Right cardiac atrium (tissue), 5 donors: ENCODE measurements at regions not wholly inside any gene's neighbourhood (a gene's known extent, or its start where the extent isn't known, plus 50 kb on each side); places are given as distances from the start of the nearest gene placed in this dataset.

ENCODE experiments used
- ATAC-seq, 2 donors: fragments of 200-7000 bp; cut with Tn5 transposase; one replicate each; pipeline versions ENCODE4 v1.8.0 to v1.9.1; 2020; ENCODE audit warnings: moderate library complexity in 2 of 2, mild to moderate bottlenecking in 1 of 2
- DNase-seq, 3 donors: peaks; one replicate each; pipeline ENCODE4 v3.0.0-alpha.2; 2020
- H3K27ac ChIP-seq: one replicate; pipeline ENCODE4 v1.5.1; 2013; ENCODE audit warnings: mild to moderate bottlenecking, low read length, control low read depth, moderate library complexity
- H3K27me3 ChIP-seq: one replicate; pipeline ENCODE4 v1.6.1; 2013; ENCODE audit not compliant: control insufficient read depth, insufficient read depth
- H3K4me1 ChIP-seq: one replicate; pipeline ENCODE4 v1.6.1; 2013; ENCODE audit warnings: low read length; ENCODE audit not compliant: control insufficient read depth, insufficient read depth
- H3K4me3 ChIP-seq: one replicate; pipeline ENCODE4 v1.5.1; 2013; ENCODE audit warnings: low read length, control low read depth
- H3K9me3 ChIP-seq: one replicate; pipeline ENCODE4 v1.6.1; 2013; ENCODE audit warnings: low read length; ENCODE audit not compliant: control insufficient read depth
- WGBS: extraction: QIAGEN DNeasy Blood & Tissue Kit; methylation state at CpG from one replicate; pipeline ENCODE4 v1.1.7; 2013; 5-methylcytosine and 5-hydroxymethylcytosine counted together
- intact Hi-C, 4 donors: fragments of 100-400 bp; cut with DNase I; formaldehyde crosslinking; loops; one replicate each; pipeline versions ENCODE4 v1.11.0 to v1.14.0; 2022 to 2023
- donor health status: healthy with polysubstance abuse.
- donor health status: DM: no; HTN: yes; CAD: no.
- donor health status: DM: no; HTN: no; CAD: no.
- donor health status: DM: no; HTN: yes; CAD: no; lungs with severe emphysema.
- donor health status: DM: yes; HTN: yes; CAD: no.

GRCh38 chr1:221097479-221098281, 218.4 kb downstream of the HLX start:
- ATAC-seq = peak; percentile 38
- WGBS = 76% methylated on average over 6 of the region's 6 CpGs
- intact Hi-C loops = no loop called here

GRCh38 chr1:221098471-221099405, 219.5 kb downstream of the HLX start:
- intact Hi-C loops = no loop called here

More at GRCh38 chr1:221097479-221098281, 218.4 kb downstream of the HLX start:
- Histone ChIP-seq H3K4me1 (peaks cover 2% of the 10 kb centered on the region), H3K27me3 (no peaks in the 10 kb centered on the region), H3K9me3 (no peaks in the 10 kb centered on the region), H3K27ac (peak overlapping the region; percentile 28), H3K4me3 (no peak overlapping the region)
- no peak for DNase-seq

GRCh38 chr1:221099747-221100595, 220.7 kb downstream of the HLX start:
- H3K9me3 ChIP-seq = no peaks in the 10 kb centered on the region
- no peaks in the 10 kb centered on the region for H3K27me3 ChIP-seq
- peaks cover 2% of the 10 kb centered on the region for H3K4me1 ChIP-seq
- 92% methylated on average over 12 of the region's 12 CpGs for WGBS
- H3K27ac ChIP-seq = no peak overlapping the region
- no peak overlapping the region for H3K4me3 ChIP-seq
- ATAC-seq = no peak
- no peak for DNase-seq
- intact Hi-C loops = no loop called here

More at GRCh38 chr1:221098471-221099405, 219.5 kb downstream of the HLX start:
- no peak overlapping the region for H3K27ac ChIP-seq
- ATAC-seq = peak; percentile 60 to 71
- no peaks in the 10 kb centered on the region for H3K9me3 ChIP-seq
- H3K27me3 ChIP-seq = no peaks in the 10 kb centered on the region
- H3K4me3 ChIP-seq = no peak overlapping the region
- H3K4me1 ChIP-seq = peaks cover 2% of the 10 kb centered on the region
- 79% methylated on average over 10 of the region's 10 CpGs for WGBS
- no peak for DNase-seq

- peaks cover 2% of the 10 kb centered on the region for H3K4me1 ChIP-seq
- 32% methylated on average over 3 of the region's 3 CpGs for WGBS
- H3K9me3 ChIP-seq = no peaks in the 10 kb centered on the region
- DNase-seq (no peak), ATAC-seq (peak; percentile 71 to 86)
- intact Hi-C loops = no loop called here
- no peak overlapping the region for H3K27ac ChIP-seq
- no peak overlapping the region for H3K4me3 ChIP-seq
- no peaks in the 10 kb centered on the region for H3K27me3 ChIP-seq
These were observed 221.4 kb downstream of the HLX start for GRCh38 chr1:221100611-221101010.

GRCh38 chr1:221101807-221102605, 222.8 kb downstream of the HLX start:
- Histone ChIP-seq H3K9me3 (no peaks in the 10 kb centered on the region), H3K27me3 (no peaks in the 10 kb centered on the region), H3K4me3 (no peak overlapping the region), H3K4me1 (peaks cover 2% of the 10 kb centered on the region), H3K27ac (no peak overlapping the region)
- ATAC-seq (no peak), DNase-seq (no peak)
- intact Hi-C loops = no loop called here

GRCh38 chr1:221104596-221104995, 225.4 kb downstream of the HLX start:
- H3K27ac ChIP-seq = no peak overlapping the region
- DNase-seq (no peak), ATAC-seq (no peak)
- no peaks in the 10 kb centered on the region for H3K4me1 ChIP-seq
- no peaks in the 10 kb centered on the region for H3K9me3 ChIP-seq
- no peaks in the 10 kb centered on the region for H3K27me3 ChIP-seq
- WGBS = 88% methylated on average over 3 of the region's 3 CpGs
- intact Hi-C loops = no loop called here
- H3K4me3 ChIP-seq = no peak overlapping the region

GRCh38 chr1:221105578-221105977, 226.3 kb downstream of the HLX start:
- WGBS = 90% methylated on average over 1 of the region's 1 CpG
- intact Hi-C loops = no loop called here
- H3K4me1 ChIP-seq = no peaks in the 10 kb centered on the region
- H3K9me3 ChIP-seq = no peaks in the 10 kb centered on the region
- H3K27me3 ChIP-seq = no peaks in the 10 kb centered on the region
- H3K4me3 ChIP-seq = no peak overlapping the region
- ATAC-seq (no peak), DNase-seq (no peak)
- H3K27ac ChIP-seq = no peak overlapping the region

- 61% methylated on average over 3 of the region's 3 CpGs for WGBS
- Histone ChIP-seq H3K27me3 (no peaks in the 10 kb centered on the region), H3K4me1 (no peaks in the 10 kb centered on the region), H3K9me3 (no peaks in the 10 kb centered on the region), H3K4me3 (no peak overlapping the region), H3K27ac (no peak overlapping the region)
- intact Hi-C loops = no loop called here
- ATAC-seq (no peak), DNase-seq (no peak)
These were observed 227.4 kb downstream of the HLX start for GRCh38 chr1:221106616-221107015.

- no peak overlapping the region for H3K27ac ChIP-seq
- H3K27me3 ChIP-seq = no peaks in the 10 kb centered on the region
- no peak for DNase-seq
- no peaks in the 10 kb centered on the region for H3K4me1 ChIP-seq
- no peak for ATAC-seq
- intact Hi-C loops = no loop called here
- no peak overlapping the region for H3K4me3 ChIP-seq
- no peaks in the 10 kb centered on the region for H3K9me3 ChIP-seq
These were observed 230.7 kb downstream of the HLX start for GRCh38 chr1:221109930-221110329.

GRCh38 chr1:221117133-221117532, 237.9 kb downstream of the HLX start:
- intact Hi-C loops = no loop called here
- Histone ChIP-seq H3K9me3 (no peaks in the 10 kb centered on the region), H3K27ac (peak overlapping the region; percentile 8), H3K4me1 (peaks cover 4% of the 10 kb centered on the region), H3K27me3 (no peaks in the 10 kb centered on the region), H3K4me3 (no peak overlapping the region)
- 70% methylated on average over 1 of the region's 1 CpG for WGBS
- ATAC-seq (no peak), DNase-seq (no peak)
